CD4-positive, alpha-beta T cell (primary cell): ENCODE measurements at regions not wholly inside any gene's neighbourhood (a gene's known extent, or its start where the extent isn't known, plus 50 kb on each side); places are given as distances from the start of the nearest gene placed in this dataset.

Experiments used
- ATAC-seq: fragments of 200-7000 bp; cut with Tn5 transposase; one replicate; pipeline ENCODE4 v1.10.0; 2022; ENCODE audit warnings: mild to moderate bottlenecking; ENCODE audit not compliant: poor library complexity
- CTCF ChIA-PET: fragments of 350-600 bp; sonication (Branson Sonifier 250); formaldehyde crosslinking; loops from one replicate; lab custom pipeline; 2021; ENCODE audit warnings: antibody characterized with exemption, inconsistent platforms; lab: Charles Lee
- POLR2A ChIA-PET: fragments of 350-600 bp; sonication (Branson Sonifier 250); formaldehyde crosslinking; loops from one replicate; lab custom pipeline; 2021; ENCODE audit warnings: antibody characterized with exemption, inconsistent platforms; lab: Charles Lee
- DNase-seq, 14 experiments: peaks; one replicate each; pipeline ENCODE4 v3.0.0-alpha.2; 2013 to 2020; ENCODE audit warnings: mixed read lengths in 2 of 14
- H3K27ac ChIP-seq, 2 donors: one replicate each; pipeline versions ENCODE4 v1.5.1 to v1.7.0; 2013; ENCODE audit warnings: low read length in 2 of 2, low read depth in 1 of 2, mild to moderate bottlenecking in 1 of 2
- H3K27me3 ChIP-seq, 2 experiments: 1 replicate in 1 of 2; 2 replicates in 1 of 2; pipeline versions ENCODE4 v1.6.1 to v1.7.0; 2013; ENCODE audit warnings: low read length in 2 of 2, control low read depth in 1 of 2, mild to moderate bottlenecking in 1 of 2, moderate library complexity in 1 of 2; ENCODE audit not compliant: insufficient read depth in 2 of 2, control insufficient read depth in 1 of 2
- H3K36me3 ChIP-seq: one replicate; pipeline ENCODE4 v1.6.1; 2013; ENCODE audit warnings: low read length, control low read depth; ENCODE audit not compliant: insufficient read depth
- H3K4me1 ChIP-seq: one replicate; pipeline ENCODE4 v1.6.1; 2013; ENCODE audit warnings: low read length, control low read depth; ENCODE audit not compliant: insufficient read depth
- H3K4me3 ChIP-seq: one replicate; pipeline ENCODE4 v1.5.1; 2013; ENCODE audit warnings: mild to moderate bottlenecking, low read length, moderate library complexity
- H3K9me3 ChIP-seq, 2 experiments: 1 replicate in 1 of 2; 2 replicates in 1 of 2; pipeline versions ENCODE4 v1.6.1 to v1.7.0; 2013; ENCODE audit warnings: low read length in 2 of 2, mild to moderate bottlenecking in 2 of 2, control low read depth in 1 of 2, moderate library complexity in 1 of 2; ENCODE audit not compliant: control insufficient read depth in 1 of 2, insufficient read depth in 1 of 2
- H3K27ac Mint-ChIP-seq: one replicate; pipeline ENCODE4 v1.8.0; 2020; ENCODE audit warnings: mixed read lengths
- H3K27me3 Mint-ChIP-seq: one replicate; pipeline ENCODE4 v1.8.0; 2021; ENCODE audit warnings: mixed read lengths
- H3K36me3 Mint-ChIP-seq: one replicate; pipeline ENCODE4 v1.8.0; 2021; ENCODE audit warnings: low read depth, mixed read lengths
- H3K4me1 Mint-ChIP-seq: one replicate; pipeline ENCODE4 v1.8.0; 2021; ENCODE audit warnings: low read depth, mixed read lengths
- H3K4me3 Mint-ChIP-seq: one replicate; pipeline ENCODE4 v1.8.0; 2020; ENCODE audit warnings: mild to moderate bottlenecking, mixed read lengths
- H3K9me3 Mint-ChIP-seq: one replicate; pipeline ENCODE4 v1.8.0; 2020; ENCODE audit warnings: mixed read lengths
- CTCF ChIP-seq: fragments of 200-600 bp; IDR thresholded peaks from one replicate; pipeline ENCODE4 v1.8.0; 2022; ENCODE audit warnings: antibody characterized with exemption, mild to moderate bottlenecking
- intact Hi-C, 2 experiments: fragments of 100-400 bp; cut with DNase I in 1 of 2; cut with micrococcal nuclease in 1 of 2; formaldehyde crosslinking; loops; one replicate each; pipeline versions ENCODE4 v1.15.1 to v1.9.0; 2023 to 2025; cut with DNase I, micrococcal nuclease

- Mint-ChIP-seq H3K36me3 (no peaks in the 10 kb centered on the region), H3K27me3 (no peaks in the 10 kb centered on the region), H3K9me3 (peaks cover 6% of the 10 kb centered on the region), H3K4me3 (no peak overlapping the region), H3K27ac (no peak overlapping the region), H3K4me1 (no peaks in the 10 kb centered on the region)
- no peak for TF ChIP-seq CTCF
- no peak overlapping the region for H3K27ac ChIP-seq
- intact Hi-C loops = no loop called here
- H3K36me3 ChIP-seq = no peaks in the 10 kb centered on the region
- no peak overlapping the region for H3K4me3 ChIP-seq
- ChIA-PET CTCF (no interaction called here), POLR2A (no interaction called here)
- DNase-seq (no peak), ATAC-seq (no peak)
- H3K4me1 ChIP-seq = no peaks in the 10 kb centered on the region
- H3K27me3 ChIP-seq = no peaks in the 10 kb centered on the region
- peaks cover 0 to 2% of the 10 kb centered on the region in 2 experiments for H3K9me3 ChIP-seq
Measured at GRCh38 chr5:18152671-18153070, 518.4 kb downstream of the TAF11L14 start.

GRCh38 chr5:18158166-18158565 is 523.9 kb downstream of the TAF11L14 start:
- no peak for DNase-seq
- H3K4me3 ChIP-seq = no peak overlapping the region
- ChIA-PET POLR2A (no interaction called here), CTCF (no interaction called here)
- no peak for ATAC-seq
- TF ChIP-seq CTCF = no peak
- H3K36me3 ChIP-seq = no peaks in the 10 kb centered on the region
- H3K9me3 ChIP-seq = peaks cover 7 to 8% of the 10 kb centered on the region in 2 experiments
- Mint-ChIP-seq H3K36me3 (no peaks in the 10 kb centered on the region), H3K4me1 (no peaks in the 10 kb centered on the region), H3K27ac (no peak overlapping the region), H3K9me3 (peaks cover 8% of the 10 kb centered on the region), H3K4me3 (no peak overlapping the region), H3K27me3 (no peaks in the 10 kb centered on the region)
- intact Hi-C loops = no loop called here
- no peak overlapping the region for H3K27ac ChIP-seq
- no peaks in the 10 kb centered on the region for H3K4me1 ChIP-seq
- no peaks in the 10 kb centered on the region for H3K27me3 ChIP-seq

GRCh38 chr5:18159331-18159730 is 525.1 kb downstream of the TAF11L14 start:
- ChIA-PET CTCF (no interaction called here), POLR2A (no interaction called here)
- H3K36me3 Mint-ChIP-seq = no peaks in the 10 kb centered on the region
- no peaks in the 10 kb centered on the region for H3K27me3 ChIP-seq
- no peak overlapping the region for H3K4me3 Mint-ChIP-seq
- no peak overlapping the region for H3K4me3 ChIP-seq
- ATAC-seq (no peak), DNase-seq (no peak)
- no peaks in the 10 kb centered on the region for H3K36me3 ChIP-seq
- H3K9me3 ChIP-seq = peaks cover 8% of the 10 kb centered on the region in 2 experiments
- no peak for TF ChIP-seq CTCF
- peaks cover 8% of the 10 kb centered on the region for H3K9me3 Mint-ChIP-seq
- H3K4me1 Mint-ChIP-seq = no peaks in the 10 kb centered on the region
- no peak overlapping the region for H3K27ac ChIP-seq
- H3K27ac Mint-ChIP-seq = no peak overlapping the region
- no peaks in the 10 kb centered on the region for H3K4me1 ChIP-seq
- intact Hi-C loops = no loop called here
- H3K27me3 Mint-ChIP-seq = no peaks in the 10 kb centered on the region
